ENCODE measurements at regions not wholly inside any gene's neighbourhood (a gene's known extent, or its start where the extent isn't known, plus 50 kb on each side); places are given as distances from the start of the nearest gene placed in this dataset.

GRCh38 chr16:9481747-9482730, 390.6 kb downstream of the HAPSTR1 start:
- TF ChIP-seq CTCF (IDR thresholded peaks at IDR 0.05; ENCODE audit: insufficient read depth, low read depth, low read length, missing control alignments), result no peak
- H3K4me3 ChIP-seq (ENCODE audit: low read depth, low read length), result no peak overlapping the region
- no peak for DNase-seq (ENCODE audit: low read depth)

- TF ChIP-seq CTCF (IDR thresholded peaks at IDR 0.05; ENCODE audit: insufficient read depth, low read depth, low read length, missing control alignments), result no peak
- H3K4me3 ChIP-seq (ENCODE audit: low read depth, low read length), result no peak overlapping the region
- no peak for DNase-seq (ENCODE audit: low read depth)
Measured at GRCh38 chr16:9484426-9484825, 393.0 kb downstream of the HAPSTR1 start.

GRCh38 chr16:9484881-9485280, 393.4 kb downstream of the HAPSTR1 start:
- no peak for DNase-seq (ENCODE audit: low read depth)
- H3K4me3 ChIP-seq (ENCODE audit: low read depth, low read length), result no peak overlapping the region
- TF ChIP-seq CTCF (IDR thresholded peaks at IDR 0.05; ENCODE audit: insufficient read depth, low read depth, low read length, missing control alignments), result no peak

- TF ChIP-seq CTCF (IDR thresholded peaks at IDR 0.05; ENCODE audit: insufficient read depth, low read depth, low read length, missing control alignments), result no peak
- no peak for DNase-seq (ENCODE audit: low read depth)
- no peak overlapping the region for H3K4me3 ChIP-seq (ENCODE audit: low read depth, low read length)
Measured at GRCh38 chr16:9489835-9490467, 398.5 kb downstream of the HAPSTR1 start.

- H3K4me3 ChIP-seq (ENCODE audit: low read depth, low read length), result no peak overlapping the region
- no peak for TF ChIP-seq CTCF (IDR thresholded peaks at IDR 0.05; ENCODE audit: insufficient read depth, low read depth, low read length, missing control alignments)
- DNase-seq (ENCODE audit: low read depth), result no peak
Measured at GRCh38 chr16:9495824-9496223, 404.4 kb downstream of the HAPSTR1 start.

GRCh38 chr16:9497750-9498149, 406.3 kb downstream of the HAPSTR1 start:
- DNase-seq (ENCODE audit: low read depth), result no peak
- no peak for TF ChIP-seq CTCF (IDR thresholded peaks at IDR 0.05; ENCODE audit: insufficient read depth, low read depth, low read length, missing control alignments)
- H3K4me3 ChIP-seq (ENCODE audit: low read depth, low read length), result no peak overlapping the region
